Thymus (tissue), 11 donors: ENCODE measurements at regions not wholly inside any gene's neighbourhood (a gene's known extent, or its start where the extent isn't known, plus 50 kb on each side); places are given as distances from the start of the nearest gene placed in this dataset.
A peak's percentile ranks its signal among the peaks of the same experiment; 100 is the strongest.
"Not testable (repeated sequence)": the region's sequence is repeated elsewhere in the genome, so short reads cannot be mapped to it uniquely, and the experiment has no call there.

Experiments
- DNase-seq, 9 donors: peaks; one replicate each; pipeline ENCODE4 v3.0.0-alpha.2; 2013; ENCODE audit warnings: low spot score in 9 of 9, low read depth in 6 of 9, missing footprints in 1 of 9
- H3K27ac ChIP-seq, 2 donors: one replicate each; pipeline ENCODE4 v1.5.1; 2013; ENCODE audit warnings: control low read depth in 1 of 2, low read depth in 1 of 2, low read length in 1 of 2, mild to moderate bottlenecking in 1 of 2, moderate library complexity in 1 of 2
- H3K27me3 ChIP-seq, 2 donors: one replicate each; pipeline ENCODE4 v1.5.1; 2013; ENCODE audit warnings: low read length in 1 of 2; ENCODE audit not compliant: control insufficient read depth in 2 of 2, insufficient read depth in 1 of 2
- H3K36me3 ChIP-seq, 2 donors: one replicate each; pipeline ENCODE4 v1.5.1; 2013; ENCODE audit warnings: low read length in 1 of 2, mild to moderate bottlenecking in 1 of 2, moderate library complexity in 1 of 2; ENCODE audit not compliant: control insufficient read depth in 2 of 2, insufficient read depth in 2 of 2
- H3K4me1 ChIP-seq, 2 donors: one replicate each; pipeline ENCODE4 v1.5.1; 2013; ENCODE audit warnings: low read length in 2 of 2; ENCODE audit not compliant: control insufficient read depth in 2 of 2, insufficient read depth in 2 of 2
- H3K4me3 ChIP-seq, 2 donors: one replicate each; pipeline ENCODE4 v1.5.1; 2013; ENCODE audit warnings: low read length in 2 of 2, control low read depth in 1 of 2, mild to moderate bottlenecking in 1 of 2
- H3K9me3 ChIP-seq, 2 donors: one replicate each; pipeline ENCODE4 v1.5.1; 2013; ENCODE audit warnings: low read length in 1 of 2, mild to moderate bottlenecking in 1 of 2; ENCODE audit not compliant: control insufficient read depth in 2 of 2, insufficient read depth in 1 of 2
- WGBS: extraction: QIAGEN DNeasy Blood & Tissue Kit; methylation state at CpG from one replicate; pipeline ENCODE4 v1.1.7; 2013; 5-methylcytosine and 5-hydroxymethylcytosine counted together
- donor health status: healthy.

DNA sequence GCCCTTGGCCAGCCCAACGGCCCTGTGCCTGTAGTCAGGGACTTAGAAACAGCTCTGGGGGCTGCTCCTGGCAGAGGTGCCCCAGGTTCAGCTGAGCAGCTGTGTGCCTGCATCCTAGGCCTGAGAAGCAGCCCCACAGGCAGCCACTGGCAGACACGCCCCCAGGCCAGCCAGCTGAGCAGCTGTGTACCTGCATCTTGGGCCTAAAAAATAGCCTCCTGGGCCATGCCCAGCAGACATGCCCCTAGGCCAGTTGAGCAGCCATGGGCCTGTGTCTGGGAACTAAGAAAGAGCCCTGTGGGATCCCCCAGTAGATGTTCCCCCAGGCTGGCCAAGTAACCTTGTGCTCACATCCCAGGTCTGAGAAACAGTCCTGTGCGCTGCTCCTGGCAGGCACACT is 64.0 kb downstream of the TBR1 start:
- 90% methylated on average over 3 of the region's 3 CpGs for WGBS
- no peaks in the 10 kb centered on the region for H3K27me3 ChIP-seq
- H3K9me3 ChIP-seq = peaks cover 0 to 15% of the 10 kb centered on the region in 2 donors
- no peak for DNase-seq
- H3K27ac ChIP-seq = no peak overlapping the region
- no peaks in the 10 kb centered on the region for H3K4me1 ChIP-seq
- H3K36me3 ChIP-seq = no peaks in the 10 kb centered on the region
- H3K4me3 ChIP-seq = no peak overlapping the region

DNA sequence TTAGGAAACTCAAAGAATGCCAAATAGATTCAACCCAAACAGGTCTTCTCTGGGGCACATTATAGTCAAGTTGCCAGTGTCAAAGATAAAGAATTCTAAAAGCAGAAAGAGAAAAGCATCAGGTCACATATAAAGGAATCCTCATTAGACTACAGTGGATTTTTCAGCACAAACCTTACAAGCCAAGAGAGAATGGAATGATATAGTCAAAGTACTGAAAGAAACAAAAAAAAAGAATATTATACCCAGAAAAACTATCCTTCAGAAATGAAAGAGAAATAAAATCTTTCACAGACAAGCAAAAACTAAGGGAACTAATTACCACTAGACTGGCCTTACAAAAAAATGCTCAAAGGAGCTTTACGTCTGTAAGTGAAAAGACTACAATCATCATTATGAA is 65.5 kb downstream of the TBR1 start:
- Histone ChIP-seq H3K9me3 (peaks cover 0 to 15% of the 10 kb centered on the region in 2 donors), H3K36me3 (no peaks in the 10 kb centered on the region), H3K4me1 (no peaks in the 10 kb centered on the region), H3K4me3 (no peak overlapping the region), H3K27ac (no peak overlapping the region), H3K27me3 (no peaks in the 10 kb centered on the region)
- WGBS = 99% methylated on average over 1 of the region's 1 CpG
- no peak for DNase-seq

DNA sequence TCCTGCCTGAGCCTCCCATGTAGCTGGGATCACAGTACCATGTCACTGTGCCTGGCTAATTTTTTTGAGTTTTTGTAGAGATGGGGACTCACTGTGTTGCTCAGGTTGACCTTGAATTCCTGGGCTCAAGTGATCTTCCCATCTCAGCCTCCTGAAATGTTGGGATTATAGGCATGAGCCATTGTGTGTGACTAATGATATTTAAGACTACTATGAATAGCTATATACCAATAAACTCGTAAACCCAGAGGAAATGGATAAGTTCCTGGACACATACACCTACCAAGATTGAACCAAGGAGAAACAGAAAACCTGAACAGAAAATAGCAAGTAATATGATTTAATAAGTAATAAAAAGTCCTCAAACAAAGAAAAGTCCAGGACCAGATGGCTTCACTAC is 68.0 kb downstream of the TBR1 start:
- WGBS = 88% methylated on average over 1 of the region's 1 CpG
- no peaks in the 10 kb centered on the region for H3K4me1 ChIP-seq
- no peak for DNase-seq
- H3K4me3 ChIP-seq = no peak overlapping the region
- H3K9me3 ChIP-seq = peaks cover 0 to 15% of the 10 kb centered on the region in 2 donors
- no peaks in the 10 kb centered on the region for H3K36me3 ChIP-seq
- no peak overlapping the region for H3K27ac ChIP-seq
- H3K27me3 ChIP-seq = no peaks in the 10 kb centered on the region

DNA sequence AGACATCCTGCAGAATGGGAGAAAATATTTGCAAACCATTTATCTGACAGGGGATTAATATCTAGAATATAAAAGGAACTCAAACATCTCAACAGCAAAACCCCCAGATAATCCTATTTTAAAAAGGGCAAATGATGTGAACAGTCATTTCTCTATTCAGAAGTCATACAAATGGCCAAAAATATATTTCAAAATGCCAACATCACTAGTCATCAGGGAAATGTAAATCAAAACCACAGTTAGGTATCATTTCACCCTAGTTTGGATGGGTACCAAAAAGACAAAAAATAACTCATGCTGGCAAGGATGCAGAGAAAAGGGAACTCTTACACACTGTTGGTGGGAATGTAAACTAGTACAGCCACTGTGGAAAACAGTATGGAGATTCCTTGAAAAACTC is 70.0 kb downstream of the TBR1 start:
- Histone ChIP-seq H3K27ac (no peak overlapping the region), H3K27me3 (no peaks in the 10 kb centered on the region), H3K9me3 (peaks cover 0 to 4% of the 10 kb centered on the region in 2 donors), H3K4me3 (no peak overlapping the region), H3K36me3 (no peaks in the 10 kb centered on the region), H3K4me1 (no peaks in the 10 kb centered on the region)
- no peak for DNase-seq

DNA sequence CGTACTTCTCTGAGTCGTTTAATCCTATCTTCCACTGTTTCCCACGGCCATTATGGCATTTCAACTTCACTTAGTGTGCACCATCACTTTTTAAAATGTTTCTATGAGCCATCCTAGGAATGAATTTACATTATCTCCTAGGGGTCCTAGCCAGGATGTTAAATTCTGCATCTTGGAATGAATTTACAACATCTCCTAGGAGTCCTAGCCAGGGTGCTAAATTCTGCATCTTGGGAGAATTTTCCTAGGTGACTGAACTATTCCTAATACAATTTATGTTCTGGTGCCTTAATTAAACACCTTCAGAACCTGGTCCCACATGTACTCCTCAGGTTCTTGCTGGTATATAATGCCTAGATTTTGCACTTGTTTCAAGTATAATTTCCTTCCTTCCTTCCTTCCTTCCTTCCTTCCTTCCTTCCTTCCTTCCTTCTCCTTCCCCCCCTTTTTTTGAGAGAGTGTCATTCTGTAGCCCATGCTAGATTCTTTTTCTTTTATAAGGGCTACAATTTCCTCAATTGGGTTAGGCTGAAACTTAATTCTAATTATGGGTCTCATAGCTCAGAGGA is 72.1 kb downstream of the TBR1 start:
- no peaks in the 10 kb centered on the region for H3K9me3 ChIP-seq
- no peaks in the 10 kb centered on the region for H3K36me3 ChIP-seq
- no peak overlapping the region for H3K27ac ChIP-seq
- no peaks in the 10 kb centered on the region for H3K27me3 ChIP-seq
- no peak for DNase-seq
- no peak overlapping the region for H3K4me3 ChIP-seq
- WGBS = 90% methylated on average over 3 of the region's 3 CpGs
- H3K4me1 ChIP-seq = no peaks in the 10 kb centered on the region

DNA sequence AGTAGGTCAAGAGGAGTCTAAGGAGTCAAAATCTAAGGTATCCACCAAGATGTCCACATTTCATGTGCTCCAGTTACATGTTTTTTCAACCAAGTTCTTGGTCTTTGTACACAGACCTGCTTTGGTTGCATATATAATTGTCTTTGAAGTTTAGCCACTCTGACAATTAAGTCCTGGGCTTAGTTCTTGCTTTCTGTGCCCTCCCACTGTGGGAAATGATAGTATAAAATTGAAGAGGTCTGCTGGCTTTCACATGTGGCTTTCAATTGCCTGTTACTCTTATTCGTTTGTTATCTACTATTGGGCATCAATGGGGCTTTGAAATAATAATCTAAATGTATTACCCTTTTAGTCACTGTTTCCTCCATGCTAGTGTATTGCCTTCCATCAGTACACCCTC is 72.8 kb downstream of the TBR1 start:
- Histone ChIP-seq H3K4me3 (no peak overlapping the region), H3K27me3 (no peaks in the 10 kb centered on the region), H3K27ac (no peak overlapping the region), H3K9me3 (no peaks in the 10 kb centered on the region), H3K36me3 (no peaks in the 10 kb centered on the region), H3K4me1 (no peaks in the 10 kb centered on the region)
- no peak for DNase-seq
- 88% methylated on average over 1 of the region's 1 CpG for WGBS

DNA sequence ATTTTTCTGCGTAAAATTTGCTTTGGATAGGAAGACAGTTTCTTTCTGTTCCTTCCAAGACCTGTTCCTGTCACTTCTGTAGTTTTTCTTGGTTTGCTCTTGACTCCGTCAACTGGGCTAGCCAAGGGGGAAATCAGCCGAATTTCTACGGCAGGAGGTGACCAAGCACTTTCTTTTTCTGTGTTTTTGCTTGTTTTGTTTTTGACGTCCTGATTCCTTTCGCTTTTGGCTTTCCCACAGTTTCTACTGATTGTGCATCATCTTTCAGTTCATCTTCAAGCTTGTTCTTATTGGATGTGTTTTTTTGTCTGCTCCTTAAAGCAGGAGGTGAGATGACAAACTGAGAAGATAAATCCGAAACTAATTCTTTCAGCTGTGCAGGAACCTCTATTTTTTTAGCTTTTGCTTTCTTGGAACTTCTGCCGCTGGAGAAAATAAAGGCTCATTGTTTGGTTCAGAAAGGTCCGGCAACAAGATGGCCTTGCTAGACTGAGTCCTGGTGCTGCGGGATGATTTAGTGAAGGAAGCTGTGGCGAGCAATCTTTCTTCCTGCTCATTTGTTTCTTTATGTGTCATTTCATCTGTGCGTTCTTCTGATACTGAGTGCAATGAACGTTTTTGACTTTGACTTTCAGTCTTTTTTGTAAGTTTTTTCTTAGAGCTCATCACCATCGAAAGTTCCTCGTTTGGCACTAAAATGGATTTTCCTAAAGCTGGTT is 85.0 kb downstream of the TBR1 start:
- H3K27me3 ChIP-seq, H3K9me3 ChIP-seq, H3K4me1 ChIP-seq, H3K27ac ChIP-seq, H3K36me3 ChIP-seq: not testable (repeated sequence)
- peak overlapping the region in 1 of 2 donors; percentile 17 for H3K4me3 ChIP-seq
- 36% methylated on average over 15 of the region's 15 CpGs for WGBS
- peak in 1 of 9 donors; percentile 6 for DNase-seq

DNA sequence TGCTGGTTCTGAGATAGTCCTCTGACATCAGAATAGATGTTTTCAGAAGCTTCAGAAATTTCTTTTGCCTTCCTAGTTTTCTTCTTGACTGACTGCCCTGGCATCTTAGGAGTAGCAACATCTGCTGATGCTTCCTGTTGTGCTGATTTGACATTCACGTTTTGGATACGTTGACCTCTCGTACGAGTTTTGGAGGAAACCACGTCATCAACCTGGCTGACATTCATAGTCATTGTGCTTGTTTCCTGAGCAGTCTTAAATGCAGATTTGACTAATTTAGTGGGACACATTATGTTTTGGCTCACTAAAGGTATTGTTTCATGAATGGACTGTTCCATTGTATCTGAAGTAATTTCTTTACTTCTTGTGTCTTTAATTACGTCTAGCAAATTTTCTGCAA is 86.2 kb downstream of the TBR1 start:
- not testable (repeated sequence) for H3K4me1 ChIP-seq, H3K9me3 ChIP-seq, DNase-seq, H3K4me3 ChIP-seq, H3K27me3 ChIP-seq, H3K36me3 ChIP-seq, H3K27ac ChIP-seq
- WGBS = 49% methylated on average over 4 of the region's 6 CpGs

DNA sequence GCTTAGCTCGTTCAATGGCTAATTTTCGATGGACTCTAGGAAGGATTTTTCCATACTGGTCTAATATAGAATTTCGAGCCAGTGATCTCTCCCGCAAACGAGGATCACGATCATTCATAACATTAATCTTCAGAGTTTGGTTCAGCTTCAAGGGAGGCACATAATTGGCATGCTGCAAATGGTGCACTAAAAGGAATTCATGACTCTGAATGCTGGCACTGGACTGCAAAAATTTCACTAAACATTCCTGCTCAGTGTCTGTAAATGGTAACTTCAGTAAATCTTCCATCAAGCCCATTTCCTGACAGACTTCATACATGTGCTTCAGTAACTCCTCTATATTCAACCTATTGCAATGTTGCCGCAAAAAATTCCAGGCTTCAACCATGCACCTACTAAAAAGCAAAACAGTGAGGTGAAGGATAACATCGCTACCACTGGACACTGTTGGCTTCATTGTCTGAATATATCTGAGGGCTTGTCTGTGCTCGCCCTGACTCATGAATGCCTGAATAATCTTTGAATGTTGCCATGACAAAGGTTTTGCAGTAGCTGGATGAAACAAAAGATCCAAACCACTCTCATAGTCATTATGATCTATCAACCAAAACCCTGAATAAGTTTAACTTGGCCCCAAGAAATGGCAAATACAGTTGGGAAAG is 88.7 kb downstream of the TBR1 start:
- not testable (repeated sequence) for H3K36me3 ChIP-seq, H3K27ac ChIP-seq, H3K4me1 ChIP-seq, H3K9me3 ChIP-seq, H3K27me3 ChIP-seq, H3K4me3 ChIP-seq, DNase-seq
- 94% methylated on average over 9 of the region's 9 CpGs for WGBS
